Activated CD4-positive, alpha-beta T cell treated with anti-CD3 and anti-CD28 coated beads, Interleukin-2, Interleukin-6, amounts not matched to agents 100 ng/mL and 50 ng/mL, durations not matched to agents 16 hours and 8 hours (primary cell): ENCODE measurements at regions not wholly inside any gene's neighbourhood (a gene's known extent, or its start where the extent isn't known, plus 50 kb on each side); places are given as distances from the start of the nearest gene placed in this dataset.

Source experiments
- DNase-seq: peaks from one replicate; pipeline ENCODE4 v3.0.0-alpha.2; 2020

DNA sequence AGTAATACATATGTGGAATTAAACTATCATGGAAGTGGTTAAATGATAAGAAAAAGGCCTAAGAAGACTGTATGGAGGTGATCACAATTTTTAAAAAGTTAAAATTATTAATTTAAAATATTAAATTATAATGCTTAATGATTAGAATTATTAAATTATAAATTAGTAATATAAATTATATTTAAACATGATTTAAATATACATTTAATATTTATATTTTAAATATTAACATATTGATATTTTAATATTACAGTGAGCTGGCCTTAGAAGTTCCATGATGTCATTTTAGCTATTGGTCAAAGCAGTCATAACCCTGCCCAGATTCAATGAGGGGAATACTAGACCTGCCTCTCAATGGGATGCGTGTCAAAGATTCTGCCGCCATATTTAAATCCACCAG lies 281.2 kb downstream of the PRDM2 start:
- DNase-seq, result no peak

DNA sequence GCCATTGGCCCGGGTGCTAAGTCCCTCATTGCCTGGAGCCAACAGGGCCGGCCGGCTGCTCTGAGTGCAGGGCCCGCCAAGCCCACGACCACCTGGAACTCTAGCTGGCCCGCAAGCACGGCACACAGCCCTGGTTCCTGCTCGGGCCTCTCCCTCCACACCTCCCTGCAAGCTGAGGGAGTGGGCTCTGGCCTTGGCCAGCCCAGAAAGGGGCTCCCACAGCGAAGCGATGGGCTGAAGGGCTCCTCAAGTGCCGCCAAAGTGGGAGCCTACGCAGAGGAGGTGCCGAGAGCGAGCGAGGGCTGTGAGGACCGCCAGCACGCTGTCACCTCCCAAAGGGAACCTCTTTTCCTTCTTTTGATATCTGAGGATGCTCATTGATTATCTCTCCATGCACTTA lies 283.4 kb downstream of the PRDM2 start:
- no peak for DNase-seq

DNA sequence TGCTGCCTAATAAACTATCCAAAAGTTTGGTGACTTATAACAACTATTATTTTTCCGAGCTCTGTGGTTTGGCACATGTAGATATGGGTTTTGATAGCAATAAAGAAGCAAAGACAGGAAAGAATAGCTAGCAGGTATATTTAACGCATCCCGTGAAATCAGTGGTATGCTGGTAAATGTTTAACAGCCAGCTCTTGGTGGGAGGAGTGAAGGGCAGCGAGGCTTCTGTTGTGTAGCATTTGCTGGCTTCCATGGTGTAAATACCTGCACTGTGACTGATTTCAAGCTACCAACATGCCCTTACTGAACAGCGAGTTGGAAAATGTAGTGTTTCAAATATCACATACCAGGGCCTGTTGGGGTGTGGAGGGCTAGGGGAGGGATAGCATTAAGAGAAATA lies 291.0 kb downstream of the PRDM2 start:
- no peak for DNase-seq

DNA sequence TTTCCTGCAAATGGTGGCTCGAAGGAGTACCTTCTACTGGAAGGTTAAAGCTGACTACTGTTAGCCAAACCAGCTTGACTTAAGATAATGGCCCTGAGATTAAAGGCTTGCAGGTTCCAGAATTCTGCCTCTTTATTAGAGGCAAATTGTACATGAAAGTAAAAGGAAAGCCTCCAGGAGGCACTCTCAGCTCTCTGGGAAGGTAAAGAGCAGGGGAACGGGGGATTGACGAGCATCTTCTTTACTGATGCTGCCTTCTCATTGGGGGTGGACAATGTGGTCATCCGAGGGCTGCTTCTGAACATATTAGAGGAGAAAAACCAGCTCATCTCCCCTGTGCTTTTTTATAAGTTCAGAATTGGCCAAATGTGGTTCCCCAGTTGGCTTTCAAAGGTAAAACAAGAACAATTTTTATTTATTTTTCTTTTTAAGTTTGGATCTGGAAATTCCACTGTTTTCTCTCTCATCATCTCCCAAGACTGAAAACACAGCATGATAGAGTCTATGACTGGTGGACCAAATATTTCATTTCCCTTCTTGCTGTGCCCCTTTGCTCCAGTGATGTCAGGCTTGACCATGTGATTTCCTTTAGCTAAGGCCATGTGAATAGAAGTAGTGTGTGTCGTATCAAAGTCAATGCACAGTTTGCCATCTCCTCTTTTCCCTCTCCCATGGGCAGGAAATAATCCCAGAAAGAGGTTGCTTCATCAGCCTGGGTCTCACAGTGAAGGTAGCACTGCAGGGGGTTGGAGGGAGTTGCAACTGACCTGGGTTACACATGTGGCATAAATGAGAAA lies 292.7 kb downstream of the PRDM2 start:
- DNase-seq, result no peak

DNA sequence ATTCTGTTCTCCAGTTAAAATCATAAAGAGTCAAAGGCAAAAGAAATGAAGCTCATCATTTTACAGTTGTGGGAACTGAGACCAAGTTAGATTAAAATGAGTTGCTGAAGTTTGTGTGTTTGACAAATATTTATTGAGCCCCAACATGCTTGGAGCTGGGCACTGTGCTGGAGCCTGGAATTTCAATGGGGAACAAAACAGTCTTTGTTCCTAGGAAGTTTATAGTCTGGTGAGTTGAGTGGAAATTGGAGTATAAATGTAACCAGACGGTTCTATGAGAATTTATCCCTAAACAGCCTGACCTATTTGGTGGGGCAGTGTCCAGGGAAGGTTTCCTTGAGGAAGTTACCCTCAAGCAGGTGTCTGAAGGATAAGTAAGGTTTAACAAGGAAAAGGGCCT lies 294.4 kb downstream of the PRDM2 start:
- no peak for DNase-seq

DNA sequence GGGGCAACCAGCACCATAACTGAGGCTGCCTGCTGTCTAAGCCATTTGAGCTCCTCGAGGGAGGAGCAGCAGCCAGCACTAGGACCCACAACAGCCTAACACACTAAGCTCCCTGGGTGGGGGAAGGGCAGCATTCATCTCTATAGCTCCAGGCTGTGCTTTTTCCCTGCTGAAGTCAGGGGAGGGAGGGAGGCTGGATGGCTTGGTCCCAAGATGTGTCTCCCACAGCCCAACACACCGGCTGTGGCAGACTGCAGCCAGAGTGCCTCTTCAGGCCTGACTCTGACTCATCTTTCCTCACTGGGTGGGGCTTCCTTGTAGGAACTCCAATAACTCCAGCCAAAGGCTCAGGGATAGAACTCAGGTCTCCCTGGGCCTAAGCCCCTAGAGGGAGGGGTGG lies 296.3 kb downstream of the PRDM2 start:
- DNase-seq, result no peak

DNA sequence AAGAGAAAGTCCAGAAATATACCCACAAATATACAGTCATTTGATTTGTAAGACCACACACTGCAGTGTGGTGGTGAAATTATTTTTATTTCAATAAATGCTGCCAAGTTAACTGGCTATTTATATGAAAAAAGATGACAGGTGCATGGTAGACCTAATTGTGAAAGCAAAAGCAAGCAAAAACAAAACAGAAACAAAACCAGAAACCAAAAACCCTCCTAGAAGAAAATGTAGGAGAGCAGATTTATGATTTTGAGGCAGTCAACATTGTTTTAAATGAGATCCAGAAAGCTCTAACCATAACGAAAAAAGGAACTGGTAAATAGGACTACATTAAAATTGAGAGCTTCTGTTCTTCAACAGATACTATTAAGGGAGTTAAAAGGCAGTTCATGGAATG lies 303.6 kb downstream of the PRDM2 start:
- no peak for DNase-seq

GRCh38 chr1:14009582-14009981 lies 309.6 kb downstream of the PRDM2 start:
- DNase-seq, result no peak

GRCh38 chr1:14010476-14010875 lies 310.5 kb downstream of the PRDM2 start:
- no peak for DNase-seq

- DNase-seq, result no peak
Measured at GRCh38 chr1:14011132-14011531, 311.1 kb downstream of the PRDM2 start.

DNA sequence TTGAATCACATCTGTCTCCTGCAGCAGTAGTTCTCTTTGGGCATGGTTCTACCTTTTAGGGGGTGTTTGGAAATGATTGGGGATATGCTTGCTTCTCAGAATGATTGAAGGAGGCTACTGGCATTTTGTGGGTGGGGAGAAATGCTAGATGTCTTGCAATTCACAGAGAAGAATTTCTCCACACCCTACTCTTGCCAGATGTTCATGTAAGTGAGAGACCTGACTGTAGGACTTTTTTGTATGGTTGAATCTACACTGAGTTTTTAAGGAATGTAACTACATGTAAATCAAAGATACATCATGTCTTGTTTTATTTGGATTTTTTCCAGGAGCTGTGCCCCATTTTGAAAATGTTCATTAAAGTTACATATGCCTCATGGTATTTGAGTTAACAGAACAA lies 311.9 kb downstream of the PRDM2 start:
- no peak for DNase-seq

DNA sequence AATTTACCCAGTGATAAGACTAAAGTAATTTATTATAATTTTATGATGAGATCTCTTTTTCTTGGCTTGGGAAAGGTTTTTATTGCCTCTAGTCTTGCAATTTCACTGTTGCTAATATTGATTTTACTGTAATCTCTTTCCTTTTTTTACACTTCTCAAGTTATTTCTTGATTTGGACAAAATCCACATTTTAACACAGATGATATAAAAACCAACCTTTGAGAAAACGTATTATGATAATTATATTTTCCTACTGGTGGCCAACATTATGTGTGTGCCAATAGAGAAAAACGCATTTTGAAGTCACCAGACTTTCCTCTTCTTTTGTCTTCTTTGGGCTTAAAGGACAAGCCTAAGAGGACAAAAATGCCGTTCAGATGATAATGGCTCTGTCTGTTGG lies 314.9 kb downstream of the PRDM2 start:
- DNase-seq, result no peak

- DNase-seq, result no peak
Measured at GRCh38 chr1:14015917-14016316, 315.9 kb downstream of the PRDM2 start.

- no peak for DNase-seq
Measured at GRCh38 chr1:14017531-14017961, 317.6 kb downstream of the PRDM2 start.

DNA sequence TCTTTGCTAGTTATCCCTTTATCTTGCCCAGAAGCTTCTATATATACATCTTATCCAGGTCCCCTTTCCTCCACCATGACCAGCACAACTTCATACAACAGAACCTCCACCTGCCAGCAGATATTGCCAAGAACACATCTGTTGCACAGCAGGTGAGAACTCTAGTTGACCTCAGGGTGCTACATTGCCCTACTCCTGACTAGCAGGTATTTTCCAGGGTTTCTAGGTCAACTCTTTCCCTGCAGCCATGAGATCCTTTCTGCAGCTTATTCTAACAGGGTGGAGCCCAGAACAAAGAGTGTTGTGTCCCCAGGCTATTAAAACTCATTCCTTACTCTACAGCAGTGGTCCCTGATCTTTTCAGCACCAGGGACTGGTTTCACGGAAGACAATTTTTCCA lies 319.5 kb downstream of the PRDM2 start:
- no peak for DNase-seq

DNA sequence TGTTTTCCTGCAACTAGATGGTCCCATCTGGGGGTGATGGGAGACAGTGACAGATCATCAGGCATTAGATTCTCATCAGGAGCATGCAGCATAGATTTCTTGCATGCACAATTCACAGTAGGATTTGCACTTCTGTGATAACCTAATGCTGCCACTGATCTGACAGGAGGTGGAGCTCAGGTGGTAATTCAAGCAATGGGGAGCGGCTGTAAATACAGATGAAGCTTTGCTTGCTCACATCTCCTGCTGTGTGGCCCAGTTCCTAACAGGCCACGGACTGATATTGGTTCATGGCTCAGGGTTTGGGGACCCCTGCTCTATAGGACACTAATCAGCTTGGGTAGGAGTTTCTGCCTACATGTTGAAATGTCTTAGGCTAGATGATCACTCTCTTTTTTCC lies 320.0 kb downstream of the PRDM2 start:
- no peak for DNase-seq

DNA sequence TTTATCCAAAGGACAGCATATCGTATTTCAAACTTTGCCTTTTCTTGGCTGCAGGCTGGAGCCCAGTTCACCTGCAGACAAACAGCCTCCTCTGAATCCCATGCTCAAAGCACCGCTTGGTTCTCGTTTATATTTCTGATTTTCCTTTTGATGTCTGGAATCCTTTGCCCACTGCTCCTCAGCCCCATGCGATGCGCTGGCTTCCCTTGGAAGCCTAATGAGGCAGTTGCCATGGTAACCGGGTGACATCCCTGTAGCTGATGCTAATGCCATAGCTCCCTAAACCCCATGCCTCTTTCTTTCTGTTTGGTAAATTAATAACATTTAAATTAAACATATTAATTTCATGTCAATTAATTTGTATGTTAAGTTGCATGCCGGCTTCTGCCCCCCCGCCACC lies 327.1 kb downstream of the PRDM2 start:
- no peak for DNase-seq

DNA sequence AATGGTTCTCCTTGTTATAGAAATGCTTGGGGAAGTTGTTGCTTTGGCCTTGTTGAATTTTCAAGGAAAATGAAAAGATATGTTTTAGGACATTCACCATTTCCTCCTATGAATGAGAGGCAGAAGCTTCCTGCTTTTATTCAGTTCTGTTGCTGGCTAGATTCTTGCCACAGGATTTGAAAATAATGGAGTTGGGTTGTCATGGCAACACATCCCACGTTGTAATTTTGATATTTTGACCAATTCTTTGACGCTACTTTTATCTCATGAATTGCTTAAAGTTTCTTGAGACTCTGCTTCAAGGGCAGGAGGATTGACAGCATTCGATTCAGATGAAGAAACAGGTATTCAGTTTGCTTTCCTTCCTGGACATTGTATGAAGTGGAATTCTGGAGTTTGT lies 331.5 kb downstream of the PRDM2 start:
- no peak for DNase-seq

DNA sequence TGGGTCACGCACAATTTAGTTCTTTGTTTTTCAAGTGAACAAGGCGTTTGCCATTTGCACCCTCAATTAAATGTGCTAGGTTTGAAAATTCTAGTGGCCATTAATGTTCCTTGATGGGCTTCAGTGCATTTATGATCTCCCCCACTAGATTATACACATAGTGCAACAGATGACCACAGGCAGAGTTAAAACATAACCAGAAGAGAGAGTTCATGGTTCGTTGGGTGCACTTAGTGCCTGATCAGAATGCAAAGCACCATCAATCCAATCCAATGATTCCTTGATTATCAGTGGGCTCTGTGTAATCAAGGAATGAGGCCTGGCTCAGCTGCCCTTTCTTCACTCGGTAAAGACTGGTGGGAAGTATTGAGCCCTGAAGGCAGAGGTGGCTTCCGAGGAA lies 334.5 kb downstream of the PRDM2 start:
- DNase-seq, result no peak

- no peak for DNase-seq
Measured at GRCh38 chr1:14037101-14037847, 337.3 kb downstream of the PRDM2 start.

- DNase-seq, result no peak
Measured at GRCh38 chr1:14039582-14040430, 339.8 kb downstream of the PRDM2 start.

DNA sequence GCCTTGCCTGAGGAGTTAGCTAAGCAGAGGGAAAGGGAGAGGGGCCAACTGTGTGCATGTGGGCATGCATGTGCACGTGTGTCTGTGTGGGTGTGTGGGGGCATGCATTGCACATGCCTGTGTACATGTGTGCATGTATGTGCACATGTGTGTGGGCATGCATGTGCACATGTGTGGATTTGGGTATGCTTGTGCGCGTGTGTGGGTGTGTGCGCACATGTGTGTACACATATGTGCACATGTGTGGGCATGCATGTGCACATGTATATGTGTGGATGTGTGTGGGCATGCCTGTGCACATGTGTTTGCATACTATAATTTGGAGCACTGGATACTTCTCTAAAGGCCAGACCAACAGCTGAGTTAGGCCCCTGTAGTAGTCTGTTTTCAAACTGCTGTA lies 350.0 kb downstream of the PRDM2 start:
- no peak for DNase-seq

DNA sequence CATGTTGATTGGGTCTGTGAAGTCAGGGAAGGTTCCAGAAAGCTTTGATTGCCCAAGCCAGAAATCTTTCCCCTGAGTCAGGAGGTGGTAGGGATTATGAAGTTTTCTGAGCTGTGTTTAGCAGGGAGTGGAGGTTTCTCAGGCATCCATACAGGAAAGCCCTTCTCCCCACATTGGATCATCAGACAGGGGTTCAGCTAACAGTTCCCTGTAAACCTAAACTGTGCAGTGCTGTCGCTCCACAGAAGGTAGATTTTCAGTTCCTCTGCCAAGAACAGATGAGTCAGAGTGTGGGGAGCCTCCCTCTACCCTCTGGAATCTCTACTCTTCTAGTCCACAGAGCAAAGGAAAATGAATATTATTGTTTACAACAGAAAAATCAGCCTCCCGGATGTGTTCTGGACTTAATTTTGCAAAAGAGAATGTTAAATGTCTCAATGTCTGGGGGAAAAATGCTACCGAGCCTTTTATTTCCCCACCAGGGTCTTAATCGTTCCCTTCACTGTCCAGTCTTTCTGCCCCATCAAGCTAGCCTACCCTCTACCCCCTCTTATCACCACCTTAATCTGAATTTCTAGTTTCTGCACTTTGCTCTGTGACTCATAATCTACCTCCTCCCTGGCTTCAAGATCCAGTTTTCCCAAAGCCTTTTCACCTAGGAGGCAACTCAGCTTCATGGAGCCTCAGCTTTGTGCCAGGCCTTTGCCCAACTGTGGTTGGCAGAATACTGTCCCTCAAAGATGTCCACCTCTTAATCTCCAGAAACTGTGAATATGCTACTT lies 355.6 kb downstream of the PRDM2 start:
- DNase-seq, result no peak
